GM23248 (cell line): ENCODE measurements at regions not wholly inside any gene's neighbourhood (a gene's known extent, or its start where the extent isn't known, plus 50 kb on each side); places are given as distances from the start of the nearest gene placed in this dataset.

Experiments
- EZH2 ChIP-seq: fragments of 200-600 bp; sonication (generic); IDR thresholded peaks from 2 replicates; pipeline ENCODE4 v1.6.1; 2018; ENCODE audit warnings: antibody characterized with exemption, mild to moderate bottlenecking; ENCODE audit not compliant: insufficient read depth, poor library complexity, severe bottlenecking
- EZH2phosphoT487 ChIP-seq: fragments of 200-600 bp; sonication (generic); IDR thresholded peaks from 2 replicates; pipeline ENCODE4 v1.6.1; 2018; ENCODE audit warnings: antibody characterized with exemption, moderate library complexity, mild to moderate bottlenecking, low read depth; ENCODE audit not compliant: insufficient read depth

- no peak for TF ChIP-seq EZH2
- TF ChIP-seq EZH2phosphoT487 = no peak
Measured at GRCh38 chr2:153221506-153221905, 257.1 kb downstream of the RPRM start.
